HCT116 (cell line): ENCODE measurements at regions not wholly inside any gene's neighbourhood (a gene's known extent, or its start where the extent isn't known, plus 50 kb on each side); places are given as distances from the start of the nearest gene placed in this dataset.

Experiments
- CTCF ChIP-seq, 3 experiments: fragments of 200-600 bp in 1 of 3; sonication (generic) in 1 of 3; IDR thresholded peaks in 2 of 3; conservative IDR thresholded peaks in 1 of 3; 2 replicates each; pipeline ENCODE4 v1.5.1; 2012 to 2017; ENCODE audit warnings: low read depth in 2 of 3, low read length in 2 of 3, antibody characterized with exemption in 1 of 3, borderline replicate concordance in 1 of 3, control low read depth in 1 of 3, mild to moderate bottlenecking in 1 of 3, mixed read lengths in 1 of 3, mixed run types in 1 of 3, moderate library complexity in 1 of 3; ENCODE audit not compliant: insufficient read depth in 1 of 3
- EGR1 ChIP-seq: IDR thresholded peaks from 2 replicates; pipeline ENCODE4 v1.6.1; 2012; ENCODE audit warnings: low read depth
- EZH2 ChIP-seq: fragments of 200-600 bp; sonication (generic); IDR thresholded peaks from 2 replicates; pipeline ENCODE4 v1.6.1; 2017; ENCODE audit warnings: antibody characterized with exemption, mixed run types
- POLR2A ChIP-seq: IDR thresholded peaks from 2 replicates; pipeline ENCODE4 v1.7.0; 2011; ENCODE audit warnings: borderline replicate concordance; ENCODE audit not compliant: insufficient read depth, insufficient read length; ENCODE audit errors: extremely low read depth
- RAD21 ChIP-seq: IDR thresholded peaks from 2 replicates; pipeline ENCODE4 v1.6.1; 2012; ENCODE audit warnings: low read depth, mild to moderate bottlenecking
- SP1 ChIP-seq: IDR thresholded peaks from 2 replicates; pipeline ENCODE4 v1.6.1; 2012; ENCODE audit warnings: low read depth
- YY1 ChIP-seq: IDR thresholded peaks from 2 replicates; pipeline ENCODE4 v1.6.1; 2011; ENCODE audit warnings: low read length, low read depth, moderate library complexity, mild to moderate bottlenecking; ENCODE audit not compliant: insufficient replicate concordance; ENCODE audit errors: extremely low read depth
- TF ChIP-seq, protein P1 (sequence below): IDR thresholded peaks from 2 replicates; pipeline ENCODE4 v1.6.1; 2012

GRCh38 chr21:38678827-38679226 lies 126.9 kb upstream of the ETS2 start:
- no peak for TF ChIP-seq EGR1
- TF ChIP-seq, protein P1, sequence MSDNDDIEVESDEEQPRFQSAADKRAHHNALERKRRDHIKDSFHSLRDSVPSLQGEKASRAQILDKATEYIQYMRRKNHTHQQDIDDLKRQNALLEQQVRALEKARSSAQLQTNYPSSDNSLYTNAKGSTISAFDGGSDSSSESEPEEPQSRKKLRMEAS: no peak
- TF ChIP-seq EZH2: no peak
- no peak for TF ChIP-seq CTCF (IDR thresholded peaks at IDR 0.05 in 2 of 3, conservative IDR thresholded peaks at IDR 0.05 in 1 of 3; ENCODE audit: borderline replicate concordance in 1 of 3, insufficient read depth in 1 of 3, low read depth in 2 of 3, low read length in 2 of 3)
- TF ChIP-seq POLR2A: no peak
- no peak for TF ChIP-seq SP1
- TF ChIP-seq RAD21: no peak
- no peak for TF ChIP-seq YY1
